ENCODE measurements at regions not wholly inside any gene's neighbourhood (a gene's known extent, or its start where the extent isn't known, plus 50 kb on each side); places are given as distances from the start of the nearest gene placed in this dataset.
"Not testable (repeated sequence)": the region's sequence is repeated elsewhere in the genome, so short reads cannot be mapped to it uniquely, and the experiment has no call there.

DNA sequence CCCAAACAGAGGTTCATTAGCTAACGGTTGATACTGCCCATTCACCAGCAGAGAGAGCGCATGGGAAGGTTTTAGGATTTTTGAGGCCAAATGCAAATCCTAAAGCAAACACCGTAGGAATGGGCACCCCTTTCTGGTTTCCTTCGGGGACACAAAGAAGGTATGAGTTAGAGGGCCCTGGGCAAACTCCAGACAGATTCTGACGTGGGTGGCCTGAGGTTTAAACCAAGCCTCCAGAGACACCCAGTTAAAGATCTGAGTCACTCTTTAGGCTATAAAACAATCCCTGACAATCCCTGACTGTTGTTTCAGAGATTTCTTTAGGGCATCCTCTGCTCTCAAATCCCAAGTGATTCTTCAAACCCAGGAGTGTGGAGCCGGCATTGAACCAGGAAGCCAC lies 262.2 kb upstream of the USP9Y start:
- H3K36me3 ChIP-seq; H3K4me3 ChIP-seq; H3K27me3 ChIP-seq (replicated peaks); H3K9me3 ChIP-seq (replicated peaks): not testable (repeated sequence)
- DNase-seq (ENCODE audit: low read depth in 1 of 2, low spot score in 2 of 2) = peak in 1 of 2 experiments; percentile 46
- Histone ChIP-seq H3K4me1 (replicated peaks) (peaks cover 14% of the 10 kb centered on the region), H3K27ac (peak overlapping the region; percentile 35; the same call in 1 of the 2 replicates)

DNA sequence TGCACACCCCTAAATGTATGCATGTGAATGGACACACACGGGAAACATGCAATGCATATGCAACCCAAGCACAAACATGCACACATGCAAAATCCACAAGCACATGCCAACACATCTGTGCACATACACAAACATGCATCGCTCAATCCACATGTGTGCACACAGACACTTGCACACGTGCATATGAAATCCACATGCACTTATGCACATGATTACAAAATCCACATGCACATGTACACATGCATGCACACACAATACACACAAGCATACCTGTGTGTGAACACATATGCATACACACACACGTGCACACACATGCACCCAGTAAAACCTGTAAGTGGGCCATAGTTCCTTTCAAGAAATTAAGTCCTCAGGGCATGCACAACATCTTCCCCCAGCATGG lies 256.8 kb upstream of the USP9Y start:
- no peaks in the 10 kb centered on the region for H3K36me3 ChIP-seq
- H3K27ac ChIP-seq = no peak overlapping the region
- no peak overlapping the region for H3K4me3 ChIP-seq
- no peaks in the 10 kb centered on the region for H3K27me3 ChIP-seq (replicated peaks)
- H3K9me3 ChIP-seq (replicated peaks) = no peaks in the 10 kb centered on the region
- DNase-seq (ENCODE audit: low read depth in 1 of 2, low spot score in 2 of 2) = no peak
- H3K4me1 ChIP-seq (replicated peaks) = peaks cover 25% of the 10 kb centered on the region

DNA sequence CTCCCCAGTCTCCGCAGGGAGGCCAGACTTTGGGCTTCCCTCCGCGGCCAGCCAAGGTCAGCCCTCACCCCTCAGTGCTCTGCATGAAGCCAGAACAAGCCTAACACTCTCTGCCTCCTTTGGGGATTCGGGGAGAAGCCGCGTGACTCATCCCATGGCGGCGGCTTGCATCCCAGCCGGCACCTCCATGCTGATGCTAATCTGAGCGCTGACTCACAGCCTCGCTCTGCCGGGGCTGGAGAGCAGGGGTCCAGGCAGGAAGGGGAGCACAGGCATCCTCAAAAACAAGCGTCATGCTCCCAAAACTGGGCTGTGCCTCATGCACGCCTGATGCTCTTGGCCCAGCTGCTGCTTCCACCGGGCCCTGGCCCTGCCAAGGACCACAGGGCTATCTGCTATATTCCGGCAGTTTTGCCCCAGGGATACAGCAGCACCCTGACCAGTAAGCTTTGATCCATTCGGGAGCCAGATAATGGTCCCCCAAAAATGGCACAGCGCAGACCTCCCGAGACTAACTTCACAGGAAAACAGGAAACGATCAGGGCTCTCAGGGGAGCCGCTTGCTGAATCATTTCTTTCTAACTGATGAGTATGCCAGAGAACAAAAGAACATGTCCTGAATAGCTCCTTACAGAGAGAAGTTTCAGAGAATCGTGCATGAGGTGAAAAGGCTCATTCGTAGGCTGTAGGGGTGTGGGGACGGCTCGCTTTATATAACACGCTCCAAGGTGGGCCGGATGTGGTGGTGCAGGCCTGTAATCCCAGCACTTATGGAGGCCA lies 254.4 kb upstream of the USP9Y start:
- not testable (repeated sequence) for H3K4me3 ChIP-seq; H3K27me3 ChIP-seq (replicated peaks); H3K9me3 ChIP-seq (replicated peaks); H3K36me3 ChIP-seq
- H3K4me1 ChIP-seq (replicated peaks) = peaks cover 17% of the 10 kb centered on the region
- peak; percentile 54 to 68 for DNase-seq (ENCODE audit: low read depth in 1 of 2, low spot score in 2 of 2)
- H3K27ac ChIP-seq = peak overlapping the region; percentile 92

DNA sequence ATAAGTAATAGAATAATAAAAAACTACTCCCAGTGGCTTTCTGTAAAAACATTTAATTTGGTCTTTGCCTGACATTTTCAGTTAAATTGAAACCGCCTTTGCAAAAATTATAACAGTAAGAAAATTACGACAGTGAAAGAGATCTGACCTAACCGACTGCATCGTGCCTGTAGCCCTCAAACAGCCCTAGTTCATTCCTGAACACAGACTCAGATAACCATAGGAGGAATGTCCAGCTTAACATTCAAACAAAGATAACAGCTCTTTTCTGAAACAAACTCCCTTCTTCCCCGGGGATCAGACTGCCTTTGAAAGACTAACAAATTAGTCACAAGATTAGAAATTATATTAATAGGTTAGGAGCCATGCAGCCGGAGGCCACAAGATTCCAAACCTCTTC lies 252.5 kb upstream of the USP9Y start:
- not testable (repeated sequence) for H3K27me3 ChIP-seq (replicated peaks); H3K9me3 ChIP-seq (replicated peaks); H3K27ac ChIP-seq; H3K4me3 ChIP-seq; DNase-seq (ENCODE audit: low read depth in 1 of 2, low spot score in 2 of 2); H3K36me3 ChIP-seq
- peaks cover 17% of the 10 kb centered on the region for H3K4me1 ChIP-seq (replicated peaks)

DNA sequence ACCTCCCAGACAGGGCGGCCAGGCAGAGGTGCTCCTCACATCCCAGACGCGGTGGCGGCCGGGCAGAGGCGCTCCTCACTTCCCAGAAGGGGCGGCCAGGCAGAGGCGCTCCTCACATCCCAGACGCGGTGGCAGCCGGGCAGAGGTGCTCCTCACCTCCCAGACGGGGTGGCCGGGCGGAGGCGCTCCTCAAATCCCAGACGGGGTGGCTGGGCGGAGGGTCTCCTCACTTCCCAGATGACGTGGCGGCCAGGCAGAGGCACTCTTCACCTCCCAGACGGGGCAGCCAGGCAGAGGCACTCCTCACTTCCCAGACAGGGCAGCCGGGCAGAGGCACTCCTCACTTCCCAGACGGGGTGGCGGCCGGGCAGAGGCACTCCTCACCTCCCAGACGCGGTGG lies 247.7 kb upstream of the USP9Y start:
- not testable (repeated sequence) for H3K4me3 ChIP-seq; H3K4me1 ChIP-seq (replicated peaks); H3K27me3 ChIP-seq (replicated peaks); DNase-seq (ENCODE audit: low read depth in 1 of 2, low spot score in 2 of 2); H3K9me3 ChIP-seq (replicated peaks); H3K27ac ChIP-seq; H3K36me3 ChIP-seq

DNA sequence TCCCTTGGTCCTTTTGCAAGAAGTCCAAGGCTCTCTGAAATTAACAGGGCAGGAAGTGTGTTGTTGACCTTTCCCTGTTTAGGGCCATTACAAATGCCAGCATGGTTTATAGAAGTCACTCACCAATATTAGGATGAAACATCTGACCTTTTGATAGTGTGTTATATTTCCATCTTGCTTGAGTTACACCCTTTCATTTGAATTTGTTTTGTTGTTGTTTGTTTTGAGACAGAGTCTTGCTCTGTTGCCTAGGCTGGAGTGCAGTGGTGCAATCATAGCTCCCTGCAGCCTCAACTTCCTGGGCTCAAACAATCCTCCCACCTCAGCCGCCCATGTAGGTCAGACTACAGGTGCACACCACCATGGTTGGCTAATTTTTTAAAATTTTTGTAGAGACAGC lies 241.1 kb upstream of the USP9Y start:
- DNase-seq (ENCODE audit: low read depth in 1 of 2, low spot score in 2 of 2) = no peak
- H3K4me1 ChIP-seq (replicated peaks) = no peaks in the 10 kb centered on the region
- no peaks in the 10 kb centered on the region for H3K27me3 ChIP-seq (replicated peaks)
- no peak overlapping the region for H3K27ac ChIP-seq
- H3K9me3 ChIP-seq (replicated peaks) = no peaks in the 10 kb centered on the region
- no peaks in the 10 kb centered on the region for H3K36me3 ChIP-seq
- no peak overlapping the region for H3K4me3 ChIP-seq

DNA sequence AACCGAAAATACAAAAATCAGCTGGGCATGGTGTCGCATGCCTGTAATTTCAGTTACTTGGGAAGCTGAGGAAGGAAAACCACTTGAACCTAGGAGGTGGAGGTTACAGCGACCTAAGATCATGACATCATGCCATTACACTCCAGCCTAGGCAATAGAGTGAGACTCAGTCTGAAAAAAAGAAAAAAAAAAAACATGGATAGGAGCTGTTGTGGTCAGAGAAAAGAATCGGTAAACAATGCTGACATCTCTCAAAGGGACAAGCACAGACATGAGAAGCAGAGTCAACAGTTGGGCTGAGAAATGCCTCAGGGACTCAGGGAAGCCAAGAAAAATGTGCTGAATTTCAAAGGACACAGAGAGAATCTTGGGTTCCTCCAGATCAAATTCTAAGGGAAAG lies 236.9 kb upstream of the USP9Y start:
- no peak overlapping the region for H3K27ac ChIP-seq
- no peak overlapping the region for H3K4me3 ChIP-seq
- H3K9me3 ChIP-seq (replicated peaks) = no peaks in the 10 kb centered on the region
- no peaks in the 10 kb centered on the region for H3K36me3 ChIP-seq
- no peak for DNase-seq (ENCODE audit: low read depth in 1 of 2, low spot score in 2 of 2)
- H3K27me3 ChIP-seq (replicated peaks) = no peaks in the 10 kb centered on the region
- H3K4me1 ChIP-seq (replicated peaks) = no peaks in the 10 kb centered on the region

DNA sequence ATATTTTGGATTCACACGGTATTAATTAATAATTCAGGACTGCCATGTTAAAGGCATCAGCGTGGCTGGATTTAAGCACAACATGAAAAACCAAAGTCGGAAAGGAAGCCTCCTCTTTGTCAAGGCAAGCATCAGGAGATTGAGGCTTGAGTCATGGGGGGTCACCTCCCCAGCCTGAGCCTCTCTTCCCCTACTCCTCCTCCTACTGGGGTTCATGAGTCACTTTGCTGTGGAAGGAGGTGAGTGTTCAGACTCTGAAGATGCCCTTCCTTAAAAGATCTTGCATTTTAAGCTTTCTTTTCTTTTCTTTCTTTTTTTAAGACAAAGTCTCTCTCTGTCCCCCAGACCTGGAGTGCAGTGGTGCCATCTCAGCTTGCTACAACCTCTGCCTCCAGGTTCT lies 235.3 kb upstream of the USP9Y start:
- Histone ChIP-seq H3K9me3 (replicated peaks) (no peaks in the 10 kb centered on the region), H3K4me3 (no peak overlapping the region), H3K27me3 (replicated peaks) (no peaks in the 10 kb centered on the region), H3K27ac (no peak overlapping the region), H3K36me3 (no peaks in the 10 kb centered on the region), H3K4me1 (replicated peaks) (no peaks in the 10 kb centered on the region)
- DNase-seq (ENCODE audit: low read depth in 1 of 2, low spot score in 2 of 2) = no peak

DNA sequence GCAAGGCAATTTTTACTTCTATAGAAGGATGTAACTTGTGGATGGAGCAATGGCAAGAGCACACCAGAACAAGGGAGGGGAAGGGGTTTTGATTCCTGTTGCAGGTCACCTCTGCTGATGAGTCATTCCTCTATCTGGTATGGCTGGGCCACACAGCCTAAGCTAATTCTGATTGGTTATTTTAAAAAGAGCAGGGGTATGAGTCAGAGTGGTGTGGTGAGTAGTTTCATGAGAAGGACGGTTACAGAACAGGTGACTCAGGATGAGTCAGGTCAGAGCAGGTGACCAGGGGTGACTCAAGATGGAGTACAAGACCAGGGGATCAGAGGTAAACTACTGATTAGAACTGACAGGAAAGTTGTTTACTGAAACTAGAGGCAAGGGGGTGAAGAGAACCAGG lies 231.9 kb upstream of the USP9Y start:
- Histone ChIP-seq H3K9me3 (replicated peaks) (no peaks in the 10 kb centered on the region), H3K27me3 (replicated peaks) (no peaks in the 10 kb centered on the region), H3K27ac (no peak overlapping the region), H3K4me3 (no peak overlapping the region), H3K4me1 (replicated peaks) (no peaks in the 10 kb centered on the region), H3K36me3 (no peaks in the 10 kb centered on the region)
- no peak for DNase-seq (ENCODE audit: low read depth in 1 of 2, low spot score in 2 of 2)

DNA sequence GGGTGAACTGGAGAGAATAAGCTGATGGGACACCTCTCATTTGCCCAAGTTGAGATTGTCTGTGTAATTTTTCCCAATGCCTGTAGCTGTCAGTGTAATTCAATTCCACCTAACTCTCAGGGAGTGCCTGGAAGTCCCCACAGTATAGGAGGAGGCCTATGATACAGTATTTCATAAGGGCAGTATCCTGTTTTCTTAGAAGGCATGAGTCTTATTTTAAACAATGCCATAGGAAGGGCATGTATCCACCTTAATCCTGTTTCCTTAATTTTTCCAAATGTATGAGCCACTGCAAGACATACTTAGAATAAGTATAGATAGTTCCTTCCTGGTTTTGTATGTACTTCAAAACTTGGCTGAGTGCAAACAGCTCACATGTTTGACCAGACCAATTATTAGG lies 226.6 kb upstream of the USP9Y start:
- Histone ChIP-seq H3K9me3 (replicated peaks) (no peaks in the 10 kb centered on the region), H3K27me3 (replicated peaks) (no peaks in the 10 kb centered on the region), H3K36me3 (no peaks in the 10 kb centered on the region), H3K4me1 (replicated peaks) (no peaks in the 10 kb centered on the region), H3K4me3 (no peak overlapping the region), H3K27ac (no peak overlapping the region)
- no peak for DNase-seq (ENCODE audit: low read depth in 1 of 2, low spot score in 2 of 2)

DNA sequence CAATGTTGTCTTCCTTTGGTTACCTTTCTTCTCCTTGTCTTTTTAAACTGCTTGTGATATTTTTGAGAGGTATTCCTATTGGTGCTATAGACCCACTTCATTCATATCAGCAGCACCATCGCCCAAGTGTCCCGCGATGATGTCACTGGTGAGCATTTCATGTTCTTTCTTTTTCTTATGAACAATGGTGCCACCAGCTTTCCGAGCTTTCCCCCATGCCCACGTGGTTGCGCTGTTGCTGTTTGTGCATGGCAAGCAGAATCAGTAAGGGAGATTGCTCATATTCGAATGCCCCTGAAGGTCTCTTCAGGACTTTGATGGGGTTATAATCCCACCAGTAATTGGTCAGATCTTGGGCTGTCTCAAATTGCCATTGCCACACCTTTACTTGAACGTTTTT lies 221.6 kb upstream of the USP9Y start:
- peak; percentile 48 to 57 for DNase-seq (ENCODE audit: low read depth in 1 of 2, low spot score in 2 of 2)
- Histone ChIP-seq H3K4me1 (replicated peaks) (no peaks in the 10 kb centered on the region), H3K9me3 (replicated peaks) (no peaks in the 10 kb centered on the region), H3K4me3 (no peak overlapping the region), H3K27ac (no peak overlapping the region), H3K36me3 (no peaks in the 10 kb centered on the region), H3K27me3 (replicated peaks) (no peaks in the 10 kb centered on the region)

DNA sequence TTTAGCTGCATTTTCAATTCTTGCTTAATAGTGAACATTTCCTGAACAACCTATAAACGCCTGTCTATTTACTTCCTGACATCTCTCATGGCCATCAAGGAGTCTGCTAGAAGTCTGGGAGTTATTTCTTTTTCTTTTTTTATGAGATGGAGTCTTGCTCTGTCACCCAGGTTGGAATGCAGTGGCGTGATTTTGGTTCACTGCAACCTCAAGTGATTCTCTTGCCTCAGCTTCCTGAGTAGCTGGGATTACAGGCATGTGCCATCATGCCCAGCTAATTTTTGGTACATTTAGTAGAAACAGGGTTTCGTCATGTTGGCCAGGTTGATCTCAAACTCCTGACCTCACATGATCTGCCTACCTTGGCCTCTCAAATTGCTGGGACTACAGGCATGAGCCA lies 217.6 kb upstream of the USP9Y start:
- no peaks in the 10 kb centered on the region for H3K4me1 ChIP-seq (replicated peaks)
- H3K9me3 ChIP-seq (replicated peaks) = no peaks in the 10 kb centered on the region
- DNase-seq (ENCODE audit: low read depth in 1 of 2, low spot score in 2 of 2) = no peak
- H3K4me3 ChIP-seq = no peak overlapping the region
- no peaks in the 10 kb centered on the region for H3K36me3 ChIP-seq
- H3K27me3 ChIP-seq (replicated peaks) = no peaks in the 10 kb centered on the region
- no peak overlapping the region for H3K27ac ChIP-seq

DNA sequence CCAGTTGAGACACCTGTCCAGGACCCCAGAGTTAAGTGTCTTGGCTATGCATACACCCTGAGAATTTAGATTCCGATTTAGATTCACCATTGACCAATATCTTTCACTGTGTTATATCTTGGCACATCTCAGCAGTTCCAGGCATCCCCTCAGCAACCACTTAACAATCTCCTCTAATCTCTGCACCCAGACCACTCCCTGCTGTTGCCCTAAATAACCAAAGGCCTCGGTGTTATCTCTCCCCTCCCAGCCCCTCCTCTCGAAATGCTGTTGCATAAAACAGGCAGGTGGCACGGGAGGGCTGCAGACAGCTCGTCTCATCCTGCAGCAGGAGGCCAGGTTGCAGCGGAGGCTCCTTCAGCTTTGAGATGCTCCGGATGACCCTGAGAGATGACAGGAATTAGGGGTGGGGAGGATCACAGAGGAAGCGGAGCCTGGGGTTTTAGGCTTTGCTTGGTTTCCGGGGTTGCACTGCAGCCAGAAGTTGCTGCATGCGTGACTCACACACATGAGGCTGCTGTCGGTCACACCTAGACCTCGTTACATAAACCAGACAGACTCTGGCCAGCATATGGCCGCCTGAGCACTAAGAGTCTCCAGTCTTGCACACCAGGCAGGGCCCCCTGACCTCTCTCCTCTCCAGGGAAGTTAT lies 210.3 kb upstream of the USP9Y start:
- Histone ChIP-seq H3K27ac (no peak overlapping the region), H3K27me3 (replicated peaks) (no peaks in the 10 kb centered on the region), H3K4me1 (replicated peaks) (no peaks in the 10 kb centered on the region), H3K4me3 (no peak overlapping the region), H3K9me3 (replicated peaks) (no peaks in the 10 kb centered on the region), H3K36me3 (no peaks in the 10 kb centered on the region)
- DNase-seq (ENCODE audit: low read depth in 1 of 2, low spot score in 2 of 2) = no peak

DNA sequence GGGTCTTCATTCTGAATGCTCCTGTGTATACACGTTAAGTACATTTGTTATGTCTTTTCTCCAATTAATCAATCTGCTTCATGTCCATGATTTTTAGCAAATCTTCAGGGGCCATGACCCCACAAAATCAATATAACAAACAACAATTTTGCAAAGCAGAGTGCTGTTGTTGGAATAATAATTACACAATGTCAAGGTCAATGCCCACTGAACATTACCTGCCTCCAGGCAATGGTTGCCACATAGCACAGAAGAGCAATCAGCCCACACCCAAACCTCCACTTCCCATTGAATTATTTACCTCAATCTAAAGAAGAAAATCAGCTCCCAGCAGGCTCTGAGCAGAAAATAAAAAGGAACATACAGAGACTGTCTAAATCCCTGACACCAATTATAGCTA lies 208.8 kb upstream of the USP9Y start:
- H3K27ac ChIP-seq = no peak overlapping the region
- H3K4me1 ChIP-seq (replicated peaks) = no peaks in the 10 kb centered on the region
- H3K27me3 ChIP-seq (replicated peaks) = no peaks in the 10 kb centered on the region
- no peak overlapping the region for H3K4me3 ChIP-seq
- no peaks in the 10 kb centered on the region for H3K9me3 ChIP-seq (replicated peaks)
- H3K36me3 ChIP-seq = no peaks in the 10 kb centered on the region
- DNase-seq (ENCODE audit: low read depth in 1 of 2, low spot score in 2 of 2) = no peak

DNA sequence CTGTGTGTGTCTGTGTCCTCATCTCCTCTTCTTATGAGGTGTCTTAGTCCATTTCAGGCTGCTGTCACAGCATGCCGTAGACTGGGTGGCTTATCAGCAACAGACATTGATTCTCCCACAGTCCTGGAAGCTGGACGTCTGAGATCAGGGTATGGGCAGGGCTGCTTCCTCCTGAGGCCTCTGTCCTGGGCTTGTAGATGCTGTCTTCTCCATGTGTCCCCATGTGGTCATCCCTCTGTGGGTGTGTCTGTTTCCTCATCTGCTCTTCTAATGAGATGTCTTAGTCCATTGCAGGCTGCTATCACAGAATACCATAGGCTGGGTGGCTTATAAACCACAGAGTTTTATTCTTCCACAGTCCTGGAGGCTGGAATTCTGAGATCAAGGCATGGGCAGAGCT lies 205.0 kb upstream of the USP9Y start:
- no peaks in the 10 kb centered on the region for H3K27me3 ChIP-seq (replicated peaks)
- H3K4me3 ChIP-seq = no peak overlapping the region
- H3K27ac ChIP-seq = no peak overlapping the region
- H3K4me1 ChIP-seq (replicated peaks) = no peaks in the 10 kb centered on the region
- no peaks in the 10 kb centered on the region for H3K36me3 ChIP-seq
- no peaks in the 10 kb centered on the region for H3K9me3 ChIP-seq (replicated peaks)
- no peak for DNase-seq (ENCODE audit: low read depth in 1 of 2, low spot score in 2 of 2)
